HAP-1 (cell line): ENCODE measurements at regions not wholly inside any gene's neighbourhood (a gene's known extent, or its start where the extent isn't known, plus 50 kb on each side); places are given as distances from the start of the nearest gene placed in this dataset.

Experiments used
- DNase-seq, 2 experiments: peaks; one replicate each; pipeline ENCODE4 v3.0.0-alpha.2; 2016 to 2020; ENCODE audit warnings: low spot score in 2 of 2
- H3K27me3 ChIP-seq: fragments of 250-450 bp; sonication (Bioruptor Pico); 2 replicates; pipeline ENCODE4 v1.5.1; 2020; ENCODE audit warnings: low read depth, mild to moderate bottlenecking, moderate library complexity
- H3K36me3 ChIP-seq: fragments of 250-450 bp; sonication (Bioruptor Pico); replicated peaks from 2 replicates; pipeline ENCODE4 v1.5.1; 2020; ENCODE audit warnings: mild to moderate bottlenecking
- H3K4me1 ChIP-seq: fragments of 250-450 bp; sonication (Bioruptor Pico); 2 replicates; pipeline ENCODE4 v1.5.1; 2020; ENCODE audit warnings: mild to moderate bottlenecking
- H3K4me3 ChIP-seq: fragments of 250-450 bp; sonication (Bioruptor Pico); 2 replicates; pipeline ENCODE4 v1.5.1; 2020; ENCODE audit warnings: mild to moderate bottlenecking, moderate library complexity
- H3K9me3 ChIP-seq: fragments of 250-450 bp; sonication (Bioruptor Pico); 2 replicates; pipeline ENCODE4 v1.5.1; 2020; ENCODE audit warnings: mild to moderate bottlenecking, moderate library complexity
- in situ Hi-C: fragments of 300-500 bp; cut with MboI; formaldehyde crosslinking; loops from 3 replicates; pipeline ENCODE4 v1.14.3; 2020; ENCODE audit warnings: low sequenced_read_pairs, inconsistent platforms, mixed read lengths

- no peaks in the 10 kb centered on the region for H3K27me3 ChIP-seq
- 0 out of 2 replicates have a peak, but pooled peaks cover 2% of the 10 kb centered on the region for H3K9me3 ChIP-seq
- DNase-seq = no peak
- no peaks in the 10 kb centered on the region for H3K36me3 ChIP-seq
- peaks cover 7% of the 10 kb centered on the region; the same call in 1 of the 2 replicates for H3K4me1 ChIP-seq
- H3K4me3 ChIP-seq = no peak overlapping the region
- in situ Hi-C loops = no loop called here
Measured at GRCh38 chr12:42957136-42957535, 367.6 kb upstream of the PRICKLE1 start.

- Histone ChIP-seq H3K36me3 (no peaks in the 10 kb centered on the region), H3K4me1 (no peaks in the 10 kb centered on the region), H3K9me3 (0 out of 2 replicates have a peak, but pooled peaks cover 2% of the 10 kb centered on the region), H3K27me3 (no peaks in the 10 kb centered on the region), H3K4me3 (no peak overlapping the region)
- no peak for DNase-seq
- in situ Hi-C loops = no loop called here
Measured at GRCh38 chr12:42953021-42953420, 363.5 kb upstream of the PRICKLE1 start.

GRCh38 chr12:42946871-42947381 lies 357.4 kb upstream of the PRICKLE1 start:
- no peak overlapping the region for H3K4me3 ChIP-seq
- no peak for DNase-seq
- H3K27me3 ChIP-seq = no peaks in the 10 kb centered on the region
- H3K36me3 ChIP-seq = no peaks in the 10 kb centered on the region
- H3K4me1 ChIP-seq = no peaks in the 10 kb centered on the region
- peaks cover 5% of the 10 kb centered on the region; the same call in 1 of the 2 replicates for H3K9me3 ChIP-seq
- in situ Hi-C loops = no loop called here

GRCh38 chr12:42945927-42946326 lies 356.4 kb upstream of the PRICKLE1 start:
- no peaks in the 10 kb centered on the region for H3K4me1 ChIP-seq
- no peaks in the 10 kb centered on the region for H3K27me3 ChIP-seq
- peaks cover 9% of the 10 kb centered on the region; the same call in 1 of the 2 replicates for H3K9me3 ChIP-seq
- no peak overlapping the region for H3K4me3 ChIP-seq
- H3K36me3 ChIP-seq = no peaks in the 10 kb centered on the region
- no peak for DNase-seq
- in situ Hi-C loops = no loop called here

- Histone ChIP-seq H3K27me3 (no peaks in the 10 kb centered on the region), H3K4me1 (no peaks in the 10 kb centered on the region), H3K36me3 (no peaks in the 10 kb centered on the region), H3K9me3 (peaks cover 9% of the 10 kb centered on the region; the same call in 1 of the 2 replicates), H3K4me3 (no peak overlapping the region)
- no peak for DNase-seq
- in situ Hi-C loops = no loop called here
Measured at GRCh38 chr12:42944516-42944915, 355.0 kb upstream of the PRICKLE1 start.

- Histone ChIP-seq H3K4me1 (no peaks in the 10 kb centered on the region), H3K4me3 (no peak overlapping the region), H3K36me3 (no peaks in the 10 kb centered on the region), H3K27me3 (no peaks in the 10 kb centered on the region), H3K9me3 (peaks cover 5% of the 10 kb centered on the region; the same call in 1 of the 2 replicates)
- in situ Hi-C loops = no loop called here
- no peak for DNase-seq
Measured at GRCh38 chr12:42936991-42937390, 347.4 kb upstream of the PRICKLE1 start.

- H3K4me3 ChIP-seq = no peak overlapping the region
- H3K4me1 ChIP-seq = no peaks in the 10 kb centered on the region
- in situ Hi-C loops = no loop called here
- no peaks in the 10 kb centered on the region for H3K9me3 ChIP-seq
- DNase-seq = no peak
- no peaks in the 10 kb centered on the region for H3K36me3 ChIP-seq
- no peaks in the 10 kb centered on the region for H3K27me3 ChIP-seq
Measured at GRCh38 chr12:42936260-42936659, 346.7 kb upstream of the PRICKLE1 start.

DNA sequence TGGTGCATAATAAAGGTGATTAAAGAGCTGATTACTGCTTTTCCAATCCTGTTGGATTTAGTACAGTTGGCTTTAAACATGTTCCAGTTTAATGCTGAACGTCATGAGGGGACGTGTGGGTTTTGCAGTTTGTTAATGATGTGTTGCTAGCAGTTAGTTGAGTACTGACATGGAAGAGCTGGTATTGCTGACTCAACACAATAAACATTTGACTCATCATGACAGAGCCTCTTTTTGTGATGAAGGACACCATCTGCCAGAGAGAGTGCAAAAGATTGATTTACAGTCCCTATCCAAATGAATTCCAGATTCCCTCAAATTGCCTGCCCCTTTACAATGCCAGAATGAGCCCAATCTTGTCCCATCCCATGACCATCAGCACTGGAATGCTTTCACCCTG lies 346.2 kb upstream of the PRICKLE1 start:
- in situ Hi-C loops = no loop called here
- no peaks in the 10 kb centered on the region for H3K36me3 ChIP-seq
- H3K27me3 ChIP-seq = no peaks in the 10 kb centered on the region
- no peak for DNase-seq
- no peaks in the 10 kb centered on the region for H3K4me1 ChIP-seq
- no peak overlapping the region for H3K4me3 ChIP-seq
- no peaks in the 10 kb centered on the region for H3K9me3 ChIP-seq

GRCh38 chr12:42935090-42935489 lies 345.5 kb upstream of the PRICKLE1 start:
- no peak for DNase-seq
- no peaks in the 10 kb centered on the region for H3K27me3 ChIP-seq
- H3K4me3 ChIP-seq = no peak overlapping the region
- no peaks in the 10 kb centered on the region for H3K36me3 ChIP-seq
- no peaks in the 10 kb centered on the region for H3K4me1 ChIP-seq
- no peaks in the 10 kb centered on the region for H3K9me3 ChIP-seq
- in situ Hi-C loops = no loop called here

DNA sequence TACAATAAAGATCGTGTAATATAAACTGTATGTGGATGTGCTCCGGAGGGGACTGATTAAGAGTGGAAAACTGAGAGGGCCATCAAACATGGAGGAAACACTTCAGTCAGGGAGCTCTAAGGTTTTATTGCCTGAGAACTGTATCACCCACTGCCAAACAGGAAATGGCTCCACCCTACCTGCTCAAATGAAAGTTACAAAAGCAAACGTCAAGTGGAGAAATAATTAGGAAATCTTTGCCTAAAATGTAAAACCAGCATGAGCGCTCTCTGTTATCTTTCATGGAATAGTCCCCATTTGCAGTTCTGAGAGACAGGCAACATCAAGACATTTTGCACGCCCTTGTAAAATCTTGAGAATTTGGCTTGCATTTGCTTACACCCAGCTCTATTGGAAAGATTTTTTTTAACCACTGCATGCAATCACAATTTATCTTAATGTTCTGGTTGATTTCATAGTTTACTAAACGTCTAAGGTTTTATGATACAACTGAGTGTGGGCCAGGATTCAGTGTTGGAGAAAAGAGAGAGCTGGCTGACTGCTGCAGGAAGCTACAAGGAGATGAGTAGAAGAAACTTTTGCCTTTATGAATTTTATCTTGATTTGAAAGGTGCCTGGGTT lies 344.0 kb upstream of the PRICKLE1 start:
- Histone ChIP-seq H3K4me3 (no peak overlapping the region), H3K36me3 (no peaks in the 10 kb centered on the region), H3K4me1 (no peaks in the 10 kb centered on the region), H3K9me3 (no peaks in the 10 kb centered on the region), H3K27me3 (no peaks in the 10 kb centered on the region)
- DNase-seq = no peak
- in situ Hi-C loops = no loop called here

- no peak for DNase-seq
- no peaks in the 10 kb centered on the region for H3K36me3 ChIP-seq
- in situ Hi-C loops = no loop called here
- H3K4me3 ChIP-seq = no peak overlapping the region
- H3K9me3 ChIP-seq = no peaks in the 10 kb centered on the region
- no peaks in the 10 kb centered on the region for H3K4me1 ChIP-seq
- no peaks in the 10 kb centered on the region for H3K27me3 ChIP-seq
Measured at GRCh38 chr12:42932936-42933335, 343.4 kb upstream of the PRICKLE1 start.

- no peak overlapping the region for H3K4me3 ChIP-seq
- H3K4me1 ChIP-seq = no peaks in the 10 kb centered on the region
- in situ Hi-C loops = no loop called here
- H3K9me3 ChIP-seq = no peaks in the 10 kb centered on the region
- no peaks in the 10 kb centered on the region for H3K36me3 ChIP-seq
- DNase-seq = no peak
- H3K27me3 ChIP-seq = no peaks in the 10 kb centered on the region
Measured at GRCh38 chr12:42926232-42926631, 336.7 kb upstream of the PRICKLE1 start.

GRCh38 chr12:42924482-42924881 lies 334.9 kb upstream of the PRICKLE1 start:
- DNase-seq = no peak
- Histone ChIP-seq H3K27me3 (no peaks in the 10 kb centered on the region), H3K36me3 (no peaks in the 10 kb centered on the region), H3K9me3 (no peaks in the 10 kb centered on the region), H3K4me1 (no peaks in the 10 kb centered on the region), H3K4me3 (no peak overlapping the region)
- in situ Hi-C loops = no loop called here

DNA sequence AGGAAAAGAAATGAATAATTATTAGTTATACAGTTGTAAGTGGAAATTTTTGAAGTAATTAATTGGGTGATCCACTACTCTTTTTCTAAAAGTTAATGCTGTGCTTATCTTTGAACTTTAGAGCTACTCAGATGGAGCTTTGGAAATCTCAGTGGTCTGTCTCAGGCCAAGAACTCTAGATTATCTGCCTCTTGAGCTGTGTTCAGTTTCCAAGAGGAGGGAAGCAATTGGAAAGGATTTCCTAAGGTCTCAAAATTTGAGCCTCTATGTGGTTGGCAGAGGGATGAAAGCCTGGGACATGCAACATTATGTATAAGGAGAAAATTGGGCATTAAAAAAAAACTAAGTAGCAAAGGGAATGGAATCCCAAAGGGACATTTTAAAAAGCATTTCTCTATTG lies 334.0 kb upstream of the PRICKLE1 start:
- DNase-seq = no peak
- no peaks in the 10 kb centered on the region for H3K9me3 ChIP-seq
- H3K36me3 ChIP-seq = no peaks in the 10 kb centered on the region
- H3K4me3 ChIP-seq = no peak overlapping the region
- in situ Hi-C loops = no loop called here
- H3K4me1 ChIP-seq = no peaks in the 10 kb centered on the region
- no peaks in the 10 kb centered on the region for H3K27me3 ChIP-seq

DNA sequence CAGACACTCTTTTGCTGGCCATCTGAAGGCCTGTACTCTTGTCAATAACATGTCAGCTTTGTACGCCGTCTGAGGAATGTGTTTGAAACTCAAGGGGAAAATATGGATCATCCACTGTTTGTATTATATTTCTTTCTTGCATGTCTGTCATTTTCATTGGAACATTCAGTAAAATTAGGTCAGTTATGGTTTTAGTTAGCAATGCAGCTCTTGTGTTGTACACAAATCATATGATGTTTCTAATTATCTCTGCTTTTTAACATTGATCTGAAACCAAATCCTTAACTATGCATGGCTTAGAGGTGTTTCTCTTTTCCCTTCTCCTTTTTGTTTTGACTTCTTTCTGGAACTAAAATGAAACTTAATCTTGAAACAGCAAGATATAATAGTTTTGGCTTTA lies 333.6 kb upstream of the PRICKLE1 start:
- DNase-seq = no peak
- Histone ChIP-seq H3K36me3 (no peaks in the 10 kb centered on the region), H3K4me1 (no peaks in the 10 kb centered on the region), H3K9me3 (no peaks in the 10 kb centered on the region), H3K27me3 (no peaks in the 10 kb centered on the region), H3K4me3 (no peak overlapping the region)
- in situ Hi-C loops = no loop called here
